ENCODE measurements at regions not wholly inside any gene's neighbourhood (a gene's known extent, or its start where the extent isn't known, plus 50 kb on each side); places are given as distances from the start of the nearest gene placed in this dataset.
"Not testable (repeated sequence)": the region's sequence is repeated elsewhere in the genome, so short reads cannot be mapped to it uniquely, and the experiment has no call there.

- DNase-seq (ENCODE audit: low read depth) = no peak
Observed at GRCh38 chr20:47441774-47442150, 59.9 kb upstream of the NCOA3 start.

- DNase-seq (ENCODE audit: low read depth) = not testable (repeated sequence)
Observed at GRCh38 chr20:47443060-47443459, 58.6 kb upstream of the NCOA3 start.

GRCh38 chr20:47444584-47444983 lies 57.1 kb upstream of the NCOA3 start:
- DNase-seq (ENCODE audit: low read depth) = no peak

- DNase-seq (ENCODE audit: low read depth) = no peak
Observed at GRCh38 chr20:47445291-47445690, 56.4 kb upstream of the NCOA3 start.

GRCh38 chr20:47447350-47448296 lies 54.1 kb upstream of the NCOA3 start:
- not testable (repeated sequence) for DNase-seq (ENCODE audit: low read depth)

GRCh38 chr20:47448429-47448828 lies 53.3 kb upstream of the NCOA3 start:
- DNase-seq (ENCODE audit: low read depth) = no peak

- no peak for DNase-seq (ENCODE audit: low read depth)
Observed at GRCh38 chr20:47451602-47451904, 50.1 kb upstream of the NCOA3 start.

Measured in EH (cell line).